Ammon's horn (tissue), 1 donor: ENCODE measurements at regions not wholly inside any gene's neighbourhood (a gene's known extent, or its start where the extent isn't known, plus 50 kb on each side); places are given as distances from the start of the nearest gene placed in this dataset.
"Not testable (repeated sequence)": the region's sequence is repeated elsewhere in the genome, so short reads cannot be mapped to it uniquely, and the experiment has no call there.

Source experiments
- DNase-seq: peaks from one replicate; pipeline ENCODE4 v3.0.0-alpha.2; 2016; ENCODE audit warnings: low spot score

- DNase-seq = no peak
These were observed 55.1 kb downstream of the ID4 start for GRCh38 chr6:19892260-19892659.

GRCh38 chr6:19895866-19896692 lies 58.9 kb downstream of the ID4 start:
- no peak for DNase-seq

- no peak for DNase-seq
These were observed 59.5 kb downstream of the ID4 start for GRCh38 chr6:19896693-19897010.

GRCh38 chr6:19898141-19898740 lies 61.1 kb downstream of the ID4 start:
- DNase-seq = no peak

GRCh38 chr6:19902201-19902600 lies 65.0 kb downstream of the ID4 start:
- DNase-seq = no peak

- not testable (repeated sequence) for DNase-seq
These were observed 67.2 kb downstream of the ID4 start for GRCh38 chr6:19904408-19904807.

- no peak for DNase-seq
These were observed 68.4 kb downstream of the ID4 start for GRCh38 chr6:19905584-19905983.

- no peak for DNase-seq
These were observed 69.0 kb downstream of the ID4 start for GRCh38 chr6:19906171-19906570.

GRCh38 chr6:19911223-19911622 lies 74.1 kb downstream of the ID4 start:
- DNase-seq = no peak

- DNase-seq = no peak
These were observed 81.3 kb downstream of the ID4 start for GRCh38 chr6:19918436-19918835.

- no peak for DNase-seq
These were observed 84.6 kb downstream of the ID4 start for GRCh38 chr6:19921786-19922185.

- DNase-seq = no peak
These were observed 88.4 kb downstream of the ID4 start for GRCh38 chr6:19925533-19925932.

GRCh38 chr6:19928461-19928860 lies 91.3 kb downstream of the ID4 start:
- DNase-seq = no peak

- no peak for DNase-seq
These were observed 92.1 kb downstream of the ID4 start for GRCh38 chr6:19929312-19929711.

GRCh38 chr6:19934996-19935591 lies 97.9 kb downstream of the ID4 start:
- no peak for DNase-seq

- DNase-seq = not testable (repeated sequence)
These were observed 102.2 kb downstream of the ID4 start for GRCh38 chr6:19939321-19939720.

- DNase-seq = not testable (repeated sequence)
These were observed 102.8 kb downstream of the ID4 start for GRCh38 chr6:19939926-19940325.

GRCh38 chr6:19943042-19943441 lies 105.9 kb downstream of the ID4 start:
- no peak for DNase-seq

- DNase-seq = no peak
These were observed 108.7 kb downstream of the ID4 start for GRCh38 chr6:19945843-19946358.

GRCh38 chr6:19949155-19949554 lies 112.0 kb downstream of the ID4 start:
- no peak for DNase-seq

- DNase-seq = no peak
These were observed 126.9 kb downstream of the ID4 start for GRCh38 chr6:19964115-19964514.

- no peak for DNase-seq
These were observed 131.0 kb downstream of the ID4 start for GRCh38 chr6:19968201-19968600.

- DNase-seq = no peak
These were observed 135.1 kb downstream of the ID4 start for GRCh38 chr6:19972221-19972620.
